CD14-positive monocyte (primary cell): ENCODE measurements at regions not wholly inside any gene's neighbourhood (a gene's known extent, or its start where the extent isn't known, plus 50 kb on each side); places are given as distances from the start of the nearest gene placed in this dataset.

ENCODE experiments used
- DNase-seq, 3 donors: peaks; one replicate each; pipeline ENCODE4 v3.0.0-alpha.2; 2011 to 2022
- H2AFZ ChIP-seq: 2 replicates; pipeline ENCODE4 v1.6.0; 2012; ENCODE audit warnings: mild to moderate bottlenecking, low read depth, low read length, inconsistent platforms; ENCODE audit not compliant: insufficient read depth, poor library complexity, severe bottlenecking
- H3K27ac ChIP-seq, 2 donors: 1 replicate in 1 of 2; 2 replicates in 1 of 2; pipeline ENCODE4 v1.5.1; 2012 to 2013; ENCODE audit warnings: low read length in 2 of 2, control low read depth in 1 of 2, inconsistent platforms in 1 of 2, low read depth in 1 of 2, mild to moderate bottlenecking in 1 of 2
- H3K27me3 ChIP-seq, 2 donors: one replicate each; pipeline versions ENCODE4 v1.6.0 to v1.6.1; 2011 to 2013; ENCODE audit warnings: low read length in 2 of 2; ENCODE audit not compliant: control insufficient read depth in 2 of 2, insufficient read depth in 2 of 2
- H3K36me3 ChIP-seq, 2 donors: replicated peaks in 1 of 2; 1 replicate in 1 of 2; 2 replicates in 1 of 2; pipeline versions ENCODE4 v1.5.1 to v1.6.1; 2012 to 2013; ENCODE audit warnings: low read length in 2 of 2, control low read depth in 1 of 2, inconsistent platforms in 1 of 2, mild to moderate bottlenecking in 1 of 2; ENCODE audit not compliant: insufficient read depth in 2 of 2, control insufficient read depth in 1 of 2
- H3K4me1 ChIP-seq, 2 donors: 1 replicate in 1 of 2; 2 replicates in 1 of 2; pipeline versions ENCODE4 v1.5.1 to v1.6.1; 2012 to 2013; ENCODE audit warnings: low read length in 2 of 2, control low read depth in 1 of 2, inconsistent platforms in 1 of 2, mild to moderate bottlenecking in 1 of 2, moderate library complexity in 1 of 2; ENCODE audit not compliant: insufficient read depth in 2 of 2, control insufficient read depth in 1 of 2
- H3K4me2 ChIP-seq: replicated peaks from 2 replicates; pipeline ENCODE3; 2012; ENCODE audit warnings: low read length, moderate library complexity, mild to moderate bottlenecking; ENCODE audit not compliant: poor library complexity, severe bottlenecking; ENCODE audit errors: extremely low read depth
- H3K4me3 ChIP-seq, 3 experiments: fragments of 200-600 bp in 1 of 3; sonication (generic) in 1 of 3; replicated peaks in 1 of 3; 1 replicate in 2 of 3; 2 replicates in 1 of 3; pipeline ENCODE4 v1.5.1; 2011 to 2013; ENCODE audit warnings: low read length in 3 of 3, mild to moderate bottlenecking in 3 of 3, control low read depth in 2 of 3, low read depth in 2 of 3, inconsistent platforms in 1 of 3, moderate library complexity in 1 of 3
- H3K79me2 ChIP-seq: 2 replicates; pipeline ENCODE4 v1.6.0; 2012; ENCODE audit warnings: mild to moderate bottlenecking, control low read depth, inconsistent platforms, low read length, moderate library complexity; ENCODE audit not compliant: insufficient read depth
- H3K9ac ChIP-seq: 2 replicates; pipeline ENCODE4 v1.6.0; 2017; ENCODE audit warnings: low read length, mild to moderate bottlenecking; ENCODE audit not compliant: insufficient read depth, poor library complexity, severe bottlenecking
- H3K9me3 ChIP-seq, 2 donors: replicated peaks in 1 of 2; 1 replicate in 1 of 2; 2 replicates in 1 of 2; pipeline versions ENCODE4 v1.5.1 to v1.6.1; 2012 to 2013; ENCODE audit warnings: low read length in 2 of 2, control low read depth in 1 of 2; ENCODE audit not compliant: control insufficient read depth in 1 of 2, insufficient read depth in 1 of 2
- H4K20me1 ChIP-seq: 2 replicates; pipeline ENCODE4 v1.6.0; 2012; ENCODE audit warnings: mild to moderate bottlenecking, low read length, control low read depth, moderate library complexity; ENCODE audit not compliant: insufficient read depth
- H3K27ac Mint-ChIP-seq, 7 donors: one replicate each; pipeline ENCODE4 v1.8.0; 2020; ENCODE audit warnings: mild to moderate bottlenecking in 7 of 7, mixed read lengths in 7 of 7, moderate library complexity in 6 of 7, inconsistent platforms in 2 of 7
- H3K27me3 Mint-ChIP-seq, 3 donors: one replicate each; pipeline ENCODE4 v1.8.0; 2021 to 2022; ENCODE audit warnings: low read depth in 3 of 3, mild to moderate bottlenecking in 3 of 3, mixed read lengths in 3 of 3, moderate library complexity in 3 of 3, inconsistent platforms in 1 of 3
- H3K36me3 Mint-ChIP-seq, 2 donors: one replicate each; pipeline ENCODE4 v1.8.0; 2020; ENCODE audit warnings: mixed read lengths in 2 of 2, inconsistent platforms in 1 of 2, mild to moderate bottlenecking in 1 of 2
- H3K4me1 Mint-ChIP-seq: one replicate; pipeline ENCODE4 v1.8.0; 2020; ENCODE audit warnings: mild to moderate bottlenecking, mixed read lengths
- H3K4me3 Mint-ChIP-seq, 2 donors: one replicate each; pipeline ENCODE4 v1.8.0; 2020; ENCODE audit warnings: mild to moderate bottlenecking in 2 of 2, mixed read lengths in 2 of 2, moderate library complexity in 1 of 2
- H3K9me3 Mint-ChIP-seq, 7 donors: one replicate each; pipeline ENCODE4 v1.8.0; 2020 to 2022; ENCODE audit warnings: mixed read lengths in 7 of 7, mild to moderate bottlenecking in 6 of 7, moderate library complexity in 6 of 7, inconsistent platforms in 2 of 7
- WGBS: methylation state at CpG from one replicate; pipeline ENCODE4 v1.1.5; 2013; ENCODE audit warnings: missing lambda C conversion rate; ENCODE audit not compliant: insufficient coverage; 5-methylcytosine and 5-hydroxymethylcytosine counted together
- intact Hi-C, 2 donors: fragments of 100-400 bp; cut with micrococcal nuclease; formaldehyde crosslinking; loops; one replicate each; pipeline versions ENCODE4 v1.15.0 to v1.15.1; 2023
- TF ChIP-seq, protein P1 (sequence below): fragments of 200-600 bp; IDR thresholded peaks from one replicate; pipeline ENCODE4 v1.8.0; 2022; ENCODE audit warnings: antibody characterized with exemption, mild to moderate bottlenecking

DNA sequence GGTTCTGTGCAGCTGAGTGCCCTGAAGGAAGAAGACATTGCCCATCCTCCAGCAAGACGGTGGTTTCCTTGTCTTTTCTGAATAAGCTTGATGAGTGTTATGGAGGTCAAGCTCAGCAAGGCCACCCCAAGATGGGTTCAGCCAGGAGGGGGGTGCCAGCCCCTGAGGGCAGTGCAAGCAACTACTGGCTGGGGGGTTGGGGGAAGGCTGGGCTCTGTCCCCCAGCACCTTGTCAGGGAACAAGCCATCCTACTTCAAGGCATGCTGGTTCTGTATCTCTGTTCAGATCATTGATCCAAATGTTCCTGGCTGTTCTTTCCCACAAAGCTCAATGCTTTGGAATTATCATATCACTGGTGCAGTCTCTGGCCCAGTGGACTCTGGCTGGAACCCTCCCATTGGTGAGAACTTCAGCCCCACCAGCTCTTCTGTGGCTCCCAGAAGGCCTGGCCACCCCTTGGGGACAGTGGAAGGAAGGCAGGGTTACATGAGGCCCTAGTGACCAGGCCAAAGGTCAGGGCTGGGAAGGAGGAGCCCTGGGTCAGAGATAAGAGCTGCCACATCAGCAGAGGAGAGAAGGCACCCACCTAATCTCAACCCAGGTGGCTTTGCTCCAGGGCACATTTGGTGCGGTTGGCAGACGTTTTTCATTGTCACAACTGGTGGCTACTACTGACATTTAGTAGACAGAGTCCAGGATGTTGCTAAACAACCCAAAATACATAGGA is 280.2 kb downstream of the IRX2 start:
- no peak overlapping the region for H3K27ac ChIP-seq
- no peak overlapping the region for H3K4me2 ChIP-seq
- Mint-ChIP-seq H3K9me3 (peaks cover 0 to 14% (median 9%) of the 10 kb centered on the region in 7 donors), H3K36me3 (no peaks in the 10 kb centered on the region), H3K27me3 (peaks cover 0 to 4% (median 2%) of the 10 kb centered on the region in 3 donors), H3K4me1 (no peaks in the 10 kb centered on the region), H3K4me3 (no peak overlapping the region), H3K27ac (peak overlapping the region in 1 of 7 donors; percentile 75)
- TF ChIP-seq, protein P1, sequence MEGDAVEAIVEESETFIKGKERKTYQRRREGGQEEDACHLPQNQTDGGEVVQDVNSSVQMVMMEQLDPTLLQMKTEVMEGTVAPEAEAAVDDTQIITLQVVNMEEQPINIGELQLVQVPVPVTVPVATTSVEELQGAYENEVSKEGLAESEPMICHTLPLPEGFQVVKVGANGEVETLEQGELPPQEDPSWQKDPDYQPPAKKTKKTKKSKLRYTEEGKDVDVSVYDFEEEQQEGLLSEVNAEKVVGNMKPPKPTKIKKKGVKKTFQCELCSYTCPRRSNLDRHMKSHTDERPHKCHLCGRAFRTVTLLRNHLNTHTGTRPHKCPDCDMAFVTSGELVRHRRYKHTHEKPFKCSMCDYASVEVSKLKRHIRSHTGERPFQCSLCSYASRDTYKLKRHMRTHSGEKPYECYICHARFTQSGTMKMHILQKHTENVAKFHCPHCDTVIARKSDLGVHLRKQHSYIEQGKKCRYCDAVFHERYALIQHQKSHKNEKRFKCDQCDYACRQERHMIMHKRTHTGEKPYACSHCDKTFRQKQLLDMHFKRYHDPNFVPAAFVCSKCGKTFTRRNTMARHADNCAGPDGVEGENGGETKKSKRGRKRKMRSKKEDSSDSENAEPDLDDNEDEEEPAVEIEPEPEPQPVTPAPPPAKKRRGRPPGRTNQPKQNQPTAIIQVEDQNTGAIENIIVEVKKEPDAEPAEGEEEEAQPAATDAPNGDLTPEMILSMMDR, result no peak
- H3K9me3 ChIP-seq, result peaks cover 7 to 36% of the 10 kb centered on the region in 2 donors
- H3K27me3 ChIP-seq, result no peaks in the 10 kb centered on the region
- H3K79me2 ChIP-seq, result no peaks in the 10 kb centered on the region
- no peak for DNase-seq
- no peaks in the 10 kb centered on the region for H4K20me1 ChIP-seq
- no peaks in the 10 kb centered on the region for H3K4me1 ChIP-seq
- H3K9ac ChIP-seq, result no peak overlapping the region
- H2AFZ ChIP-seq, result no peak overlapping the region
- intact Hi-C loops, result no loop called here
- 100% methylated on average over 3 of the region's 3 CpGs for WGBS
- no peak overlapping the region for H3K4me3 ChIP-seq
- no peaks in the 10 kb centered on the region for H3K36me3 ChIP-seq

DNA sequence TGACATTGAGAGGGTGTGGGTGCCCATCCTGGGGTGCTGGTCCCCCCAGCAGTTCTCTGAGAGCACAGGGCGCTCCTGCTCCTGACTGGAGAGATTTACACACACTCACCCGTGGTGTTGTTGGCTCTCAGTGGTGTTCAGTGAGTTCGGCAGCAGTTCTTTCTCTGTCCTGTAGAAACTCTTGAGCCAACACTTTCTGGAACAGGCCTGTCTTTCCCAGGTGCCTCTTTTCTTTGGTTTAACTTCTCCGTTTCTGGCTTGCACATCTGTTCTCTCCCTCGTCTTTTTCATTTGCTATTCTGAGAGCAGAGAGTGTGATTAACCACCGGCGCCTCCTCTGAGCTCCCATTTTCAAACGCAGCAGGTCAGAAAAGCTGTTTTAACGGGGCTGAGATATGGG is 284.5 kb downstream of the IRX2 start:
- Mint-ChIP-seq H3K9me3 (peaks cover 2 to 17% (median 6%) of the 10 kb centered on the region in 7 donors), H3K27me3 (peaks cover 0 to 4% (median 2%) of the 10 kb centered on the region in 3 donors), H3K36me3 (no peaks in the 10 kb centered on the region), H3K27ac (no peak overlapping the region), H3K4me1 (no peaks in the 10 kb centered on the region), H3K4me3 (no peak overlapping the region)
- Histone ChIP-seq H3K79me2 (no peaks in the 10 kb centered on the region), H3K4me2 (no peak overlapping the region), H3K4me1 (no peaks in the 10 kb centered on the region), H3K9ac (no peak overlapping the region), H3K4me3 (no peak overlapping the region), H4K20me1 (no peaks in the 10 kb centered on the region), H2AFZ (no peak overlapping the region), H3K36me3 (no peaks in the 10 kb centered on the region), H3K27me3 (no peaks in the 10 kb centered on the region), H3K9me3 (peaks cover 0 to 26% of the 10 kb centered on the region in 2 donors), H3K27ac (no peak overlapping the region)
- intact Hi-C loops, result no loop called here
- 68% methylated on average over 9 of the region's 9 CpGs for WGBS
- TF ChIP-seq, protein P1, result no peak
- DNase-seq, result no peak
